ENCODE measurements at regions not wholly inside any gene's neighbourhood (a gene's known extent, or its start where the extent isn't known, plus 50 kb on each side); places are given as distances from the start of the nearest gene placed in this dataset.

DNA sequence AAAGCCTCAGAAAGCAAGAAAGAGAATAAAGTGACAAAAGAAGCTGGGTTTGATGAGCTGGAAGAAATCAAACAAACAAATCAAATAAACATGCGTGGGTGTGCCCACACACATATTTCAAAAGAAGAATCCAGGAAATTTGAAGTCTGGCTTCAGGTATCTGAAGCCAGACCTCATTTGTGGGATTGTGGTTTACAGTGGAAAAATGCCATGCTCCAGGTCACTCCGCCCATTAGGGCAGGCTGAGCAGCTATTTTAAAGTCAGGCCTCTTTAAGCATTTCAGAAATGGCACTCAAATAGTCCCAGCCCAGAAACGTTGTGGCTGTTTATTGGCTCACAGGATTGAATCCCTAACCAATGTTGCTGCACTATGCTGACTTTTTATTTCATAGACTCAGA lies 226.1 kb upstream of the F9 start:
- TF ChIP-seq, protein P1, sequence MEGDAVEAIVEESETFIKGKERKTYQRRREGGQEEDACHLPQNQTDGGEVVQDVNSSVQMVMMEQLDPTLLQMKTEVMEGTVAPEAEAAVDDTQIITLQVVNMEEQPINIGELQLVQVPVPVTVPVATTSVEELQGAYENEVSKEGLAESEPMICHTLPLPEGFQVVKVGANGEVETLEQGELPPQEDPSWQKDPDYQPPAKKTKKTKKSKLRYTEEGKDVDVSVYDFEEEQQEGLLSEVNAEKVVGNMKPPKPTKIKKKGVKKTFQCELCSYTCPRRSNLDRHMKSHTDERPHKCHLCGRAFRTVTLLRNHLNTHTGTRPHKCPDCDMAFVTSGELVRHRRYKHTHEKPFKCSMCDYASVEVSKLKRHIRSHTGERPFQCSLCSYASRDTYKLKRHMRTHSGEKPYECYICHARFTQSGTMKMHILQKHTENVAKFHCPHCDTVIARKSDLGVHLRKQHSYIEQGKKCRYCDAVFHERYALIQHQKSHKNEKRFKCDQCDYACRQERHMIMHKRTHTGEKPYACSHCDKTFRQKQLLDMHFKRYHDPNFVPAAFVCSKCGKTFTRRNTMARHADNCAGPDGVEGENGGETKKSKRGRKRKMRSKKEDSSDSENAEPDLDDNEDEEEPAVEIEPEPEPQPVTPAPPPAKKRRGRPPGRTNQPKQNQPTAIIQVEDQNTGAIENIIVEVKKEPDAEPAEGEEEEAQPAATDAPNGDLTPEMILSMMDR (IDR thresholded peaks at IDR 0.05 in 2 of 3, conservative IDR thresholded peaks at IDR 0.05 in 1 of 3; ENCODE audit: insufficient read depth in 2 of 3, low read depth in 1 of 3, low read length in 3 of 3) = no peak
- TF ChIP-seq, protein P2, sequence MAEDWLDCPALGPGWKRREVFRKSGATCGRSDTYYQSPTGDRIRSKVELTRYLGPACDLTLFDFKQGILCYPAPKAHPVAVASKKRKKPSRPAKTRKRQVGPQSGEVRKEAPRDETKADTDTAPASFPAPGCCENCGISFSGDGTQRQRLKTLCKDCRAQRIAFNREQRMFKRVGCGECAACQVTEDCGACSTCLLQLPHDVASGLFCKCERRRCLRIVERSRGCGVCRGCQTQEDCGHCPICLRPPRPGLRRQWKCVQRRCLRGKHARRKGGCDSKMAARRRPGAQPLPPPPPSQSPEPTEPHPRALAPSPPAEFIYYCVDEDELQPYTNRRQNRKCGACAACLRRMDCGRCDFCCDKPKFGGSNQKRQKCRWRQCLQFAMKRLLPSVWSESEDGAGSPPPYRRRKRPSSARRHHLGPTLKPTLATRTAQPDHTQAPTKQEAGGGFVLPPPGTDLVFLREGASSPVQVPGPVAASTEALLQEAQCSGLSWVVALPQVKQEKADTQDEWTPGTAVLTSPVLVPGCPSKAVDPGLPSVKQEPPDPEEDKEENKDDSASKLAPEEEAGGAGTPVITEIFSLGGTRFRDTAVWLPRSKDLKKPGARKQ (CRISPR knock-in tag; IDR thresholded peaks at IDR 0.05) = no peak
- TF ChIP-seq ZNF707 (CRISPR knock-in tag; conservative IDR thresholded peaks at IDR 0.05) (no peak), EZH2 (IDR thresholded peaks at IDR 0.05; ENCODE audit: borderline replicate concordance, low read depth, low read length) (no peak), TAF1 (IDR thresholded peaks at IDR 0.05; ENCODE audit: control insufficient read depth, extremely low read depth, insufficient read depth, low read length, severe bottlenecking) (no peak)
